Smooth muscle cell (in vitro differentiated cells): ENCODE measurements at regions not wholly inside any gene's neighbourhood (a gene's known extent, or its start where the extent isn't known, plus 50 kb on each side); places are given as distances from the start of the nearest gene placed in this dataset.

Source experiments
- DNase-seq: peaks from one replicate; lab custom pipeline; 2025; ENCODE audit not compliant: unreplicated experiment; lab: John Stamatoyannopoulos, UW
- H2AFZ ChIP-seq: fragments of 200-600 bp; sonication (generic); 2 replicates; pipeline ENCODE4 v1.6.0; 2016; ENCODE audit warnings: antibody characterized with exemption, low read depth, mild to moderate bottlenecking
- H3F3A ChIP-seq: fragments of 200-600 bp; sonication (generic); 2 replicates; pipeline ENCODE4 v1.6.0; 2017; ENCODE audit warnings: antibody characterized with exemption, low read depth
- H3K27ac ChIP-seq: fragments of 200-600 bp; sonication (generic); 2 replicates; pipeline ENCODE4 v1.5.1; 2016; ENCODE audit warnings: low read depth, mild to moderate bottlenecking
- H3K27me3 ChIP-seq: fragments of 200-600 bp; sonication (generic); 2 replicates; pipeline ENCODE4 v1.6.1; 2016; ENCODE audit warnings: low read depth, mild to moderate bottlenecking
- H3K36me3 ChIP-seq: fragments of 200-600 bp; sonication (generic); 2 replicates; pipeline ENCODE4 v1.5.1; 2016; ENCODE audit warnings: low read depth
- H3K4me1 ChIP-seq: fragments of 200-600 bp; sonication (generic); 2 replicates; pipeline ENCODE4 v1.5.1; 2016; ENCODE audit warnings: low read depth
- H3K4me2 ChIP-seq: fragments of 200-600 bp; sonication (generic); 2 replicates; pipeline ENCODE4 v1.6.0; 2016; ENCODE audit warnings: mild to moderate bottlenecking
- H3K4me3 ChIP-seq: fragments of 200-600 bp; sonication (generic); 2 replicates; pipeline ENCODE4 v1.5.1; 2016; ENCODE audit warnings: mild to moderate bottlenecking
- H3K79me2 ChIP-seq: fragments of 200-600 bp; sonication (generic); 2 replicates; pipeline ENCODE4 v1.6.0; 2016; ENCODE audit warnings: low read depth, mild to moderate bottlenecking
- H3K9ac ChIP-seq: fragments of 200-600 bp; sonication (generic); 2 replicates; pipeline ENCODE4 v1.6.0; 2016; ENCODE audit warnings: low read depth
- H3K9me3 ChIP-seq: fragments of 200-600 bp; sonication (generic); replicated peaks from 2 replicates; pipeline ENCODE4 v1.5.1; 2016; ENCODE audit warnings: low read depth
- H4K20me1 ChIP-seq: fragments of 200-600 bp; sonication (generic); 2 replicates; pipeline ENCODE4 v1.6.0; 2016; ENCODE audit warnings: low read depth
- WGBS: methylation state at CpG from one replicate; pipeline ENCODE4 v1.1.7; 2016; ENCODE audit warnings: low lambda C conversion rate; 5-methylcytosine and 5-hydroxymethylcytosine counted together
- TF ChIP-seq, protein P1 (sequence below): fragments of 200-600 bp; sonication (generic); IDR thresholded peaks from 2 replicates; pipeline ENCODE4 v1.5.1; 2017; ENCODE audit warnings: borderline replicate concordance, mild to moderate bottlenecking, antibody characterized with exemption; ENCODE audit not compliant: insufficient read depth, poor library complexity, severe bottlenecking

DNA sequence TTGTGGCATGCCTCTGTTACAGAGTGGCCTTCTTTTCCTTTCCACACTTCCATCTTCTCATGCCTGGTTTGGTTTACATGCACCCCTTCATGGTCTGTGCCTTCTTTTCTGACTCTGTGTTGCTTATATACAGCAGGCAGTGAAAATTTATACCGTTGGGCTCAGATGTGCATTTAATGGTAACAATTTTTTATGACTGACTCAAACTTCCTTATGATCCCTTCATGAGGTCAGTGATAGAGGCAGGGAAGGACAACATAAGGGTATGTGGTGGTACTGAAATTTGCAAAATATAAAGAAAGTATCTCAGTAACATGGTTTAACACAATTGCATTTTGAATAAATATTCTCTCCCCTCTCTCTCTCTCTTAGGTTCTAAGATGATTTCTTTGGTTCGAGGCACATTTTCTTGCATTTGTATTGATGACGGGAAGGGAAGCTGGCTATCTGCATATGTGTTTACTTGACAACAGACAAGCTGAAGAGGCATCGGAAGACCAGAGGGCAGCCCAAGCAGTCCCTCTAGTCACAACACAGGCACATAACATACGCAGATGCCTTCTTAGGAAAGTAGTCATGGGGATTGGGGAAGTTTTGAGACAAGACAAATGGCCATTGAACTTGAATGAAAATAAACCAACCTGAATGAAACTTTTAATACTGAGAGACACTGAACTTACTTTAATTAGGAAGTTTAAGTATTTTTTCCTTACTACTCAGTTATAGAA is 163.3 kb upstream of the LEF1 start:
- TF ChIP-seq, protein P1, sequence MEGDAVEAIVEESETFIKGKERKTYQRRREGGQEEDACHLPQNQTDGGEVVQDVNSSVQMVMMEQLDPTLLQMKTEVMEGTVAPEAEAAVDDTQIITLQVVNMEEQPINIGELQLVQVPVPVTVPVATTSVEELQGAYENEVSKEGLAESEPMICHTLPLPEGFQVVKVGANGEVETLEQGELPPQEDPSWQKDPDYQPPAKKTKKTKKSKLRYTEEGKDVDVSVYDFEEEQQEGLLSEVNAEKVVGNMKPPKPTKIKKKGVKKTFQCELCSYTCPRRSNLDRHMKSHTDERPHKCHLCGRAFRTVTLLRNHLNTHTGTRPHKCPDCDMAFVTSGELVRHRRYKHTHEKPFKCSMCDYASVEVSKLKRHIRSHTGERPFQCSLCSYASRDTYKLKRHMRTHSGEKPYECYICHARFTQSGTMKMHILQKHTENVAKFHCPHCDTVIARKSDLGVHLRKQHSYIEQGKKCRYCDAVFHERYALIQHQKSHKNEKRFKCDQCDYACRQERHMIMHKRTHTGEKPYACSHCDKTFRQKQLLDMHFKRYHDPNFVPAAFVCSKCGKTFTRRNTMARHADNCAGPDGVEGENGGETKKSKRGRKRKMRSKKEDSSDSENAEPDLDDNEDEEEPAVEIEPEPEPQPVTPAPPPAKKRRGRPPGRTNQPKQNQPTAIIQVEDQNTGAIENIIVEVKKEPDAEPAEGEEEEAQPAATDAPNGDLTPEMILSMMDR, result no peak
- Histone ChIP-seq H3K4me1 (peaks cover 37% of the 10 kb centered on the region), H3K4me2 (peak overlapping the region; percentile 8), H2AFZ (peak overlapping the region; percentile 12), H3K27me3 (no peaks in the 10 kb centered on the region), H3K36me3 (no peaks in the 10 kb centered on the region), H3K79me2 (no peaks in the 10 kb centered on the region), H3F3A (peaks cover 7% of the 10 kb centered on the region), H3K9ac (peak overlapping the region; percentile 18), H3K9me3 (no peaks in the 10 kb centered on the region), H3K4me3 (no peak overlapping the region), H3K27ac (peak overlapping the region; percentile 28), H4K20me1 (no peaks in the 10 kb centered on the region)
- no peak for DNase-seq
- WGBS, result 31% methylated on average over 5 of the region's 5 CpGs

DNA sequence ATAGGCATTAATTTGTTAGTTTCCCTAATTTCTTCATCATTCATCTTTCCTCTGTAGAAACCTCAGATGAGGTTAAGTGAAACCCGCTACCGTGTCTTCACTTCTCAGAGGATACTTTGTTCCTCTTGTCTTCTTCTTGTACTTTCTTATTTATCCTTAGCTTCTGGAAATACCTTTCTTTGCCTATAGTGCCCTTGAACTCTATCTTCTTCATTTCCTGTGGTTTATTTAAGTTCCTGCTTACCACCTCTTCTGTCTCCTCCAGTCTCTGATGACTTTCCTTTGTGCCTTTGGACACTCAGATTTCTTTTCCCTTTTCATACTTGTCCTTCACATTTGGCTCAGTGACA is 159.6 kb upstream of the LEF1 start:
- Histone ChIP-seq H3K27ac (no peak overlapping the region), H3K4me3 (no peak overlapping the region), H3K36me3 (no peaks in the 10 kb centered on the region), H3K9ac (no peak overlapping the region), H3K79me2 (no peaks in the 10 kb centered on the region), H3K4me1 (peaks cover under 1% of the 10 kb centered on the region), H3K27me3 (no peaks in the 10 kb centered on the region), H3F3A (no peaks in the 10 kb centered on the region), H3K9me3 (no peaks in the 10 kb centered on the region), H4K20me1 (no peaks in the 10 kb centered on the region), H3K4me2 (no peak overlapping the region), H2AFZ (peak overlapping the region; percentile 34)
- WGBS, result 96% methylated on average over 2 of the region's 2 CpGs
- no peak for DNase-seq
- TF ChIP-seq, protein P1, result no peak

DNA sequence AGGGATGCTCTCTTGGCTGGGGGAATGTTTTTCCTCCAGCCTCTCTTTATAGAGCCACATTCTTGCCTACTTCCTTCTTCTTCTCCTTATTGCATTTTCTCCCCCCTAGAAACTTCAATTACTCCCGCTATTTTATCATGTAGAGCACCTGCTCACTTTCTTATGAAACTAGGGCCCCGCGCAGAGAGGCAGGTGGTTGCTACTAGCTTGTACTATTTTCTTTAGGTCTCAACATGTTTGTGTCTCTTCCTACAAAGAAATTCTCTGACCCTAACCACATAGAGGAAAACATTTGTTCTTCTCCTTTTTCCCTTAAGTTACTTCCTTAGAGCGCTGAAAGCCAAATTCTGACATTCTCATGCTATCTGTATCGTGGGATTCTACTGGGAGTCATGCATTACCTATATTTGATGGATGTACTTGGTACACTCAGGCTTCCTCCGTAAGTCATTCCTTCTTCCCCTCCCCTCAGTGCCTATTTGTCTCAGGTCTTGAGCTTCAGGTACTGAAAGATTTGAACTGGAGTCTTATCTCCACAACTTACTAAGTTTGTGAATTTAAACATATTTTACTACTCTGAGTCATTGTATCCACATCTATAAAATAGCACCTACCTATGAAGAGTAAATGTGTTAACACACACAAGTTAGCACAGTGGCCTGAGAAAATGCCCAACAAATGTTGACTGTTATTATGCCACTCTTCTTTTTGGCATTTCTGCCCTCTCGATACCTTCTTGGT is 159.1 kb upstream of the LEF1 start:
- H4K20me1 ChIP-seq, result no peaks in the 10 kb centered on the region
- H3K36me3 ChIP-seq, result no peaks in the 10 kb centered on the region
- TF ChIP-seq, protein P1, result no peak
- H3F3A ChIP-seq, result no peaks in the 10 kb centered on the region
- no peaks in the 10 kb centered on the region for H3K4me1 ChIP-seq
- no peaks in the 10 kb centered on the region for H3K79me2 ChIP-seq
- no peaks in the 10 kb centered on the region for H3K9me3 ChIP-seq
- H3K9ac ChIP-seq, result no peak overlapping the region
- no peaks in the 10 kb centered on the region for H3K27me3 ChIP-seq
- no peak overlapping the region for H2AFZ ChIP-seq
- H3K27ac ChIP-seq, result no peak overlapping the region
- H3K4me3 ChIP-seq, result no peak overlapping the region
- 97% methylated on average over 7 of the region's 7 CpGs for WGBS
- DNase-seq, result no peak
- no peak overlapping the region for H3K4me2 ChIP-seq
